Right atrium auricular region (tissue), 2 donors: ENCODE measurements at regions not wholly inside any gene's neighbourhood (a gene's known extent, or its start where the extent isn't known, plus 50 kb on each side); places are given as distances from the start of the nearest gene placed in this dataset.

Experiments used
- DNase-seq: peaks from one replicate; pipeline ENCODE4 v3.0.0-alpha.2; 2019; ENCODE audit warnings: low spot score
- H3K27ac ChIP-seq, 2 donors: fragments of 200-600 bp; sonication (generic); 1 replicate in 1 of 2; 2 replicates in 1 of 2; pipeline ENCODE4 v1.5.1; 2016 to 2019
- H3K27me3 ChIP-seq, 2 donors: fragments of 200-600 bp; sonication (generic); one replicate each; pipeline versions ENCODE4 v1.5.1 to v1.6.0; 2017 to 2019
- H3K36me3 ChIP-seq: fragments of 200-600 bp; sonication (generic); one replicate; pipeline ENCODE4 v1.5.1; 2016
- H3K4me1 ChIP-seq, 2 donors: fragments of 200-600 bp; sonication (generic); one replicate each; pipeline versions ENCODE4 v1.5.1 to v1.6.0; 2017 to 2019
- H3K4me3 ChIP-seq, 2 donors: fragments of 200-600 bp; sonication (generic); 1 replicate in 1 of 2; 2 replicates in 1 of 2; pipeline ENCODE4 v1.5.1; 2017 to 2019; ENCODE audit warnings: mild to moderate bottlenecking in 1 of 2, moderate library complexity in 1 of 2
- H3K9me3 ChIP-seq, 2 donors: fragments of 200-600 bp; sonication (generic); one replicate each; pipeline ENCODE4 v1.5.1; 2019
- TF ChIP-seq, protein P1 (sequence below), 2 donors: fragments of 200-600 bp; sonication (generic); IDR thresholded peaks; one replicate each; pipeline ENCODE4 v1.5.1; 2019; ENCODE audit warnings: antibody characterized with exemption in 2 of 2

DNA sequence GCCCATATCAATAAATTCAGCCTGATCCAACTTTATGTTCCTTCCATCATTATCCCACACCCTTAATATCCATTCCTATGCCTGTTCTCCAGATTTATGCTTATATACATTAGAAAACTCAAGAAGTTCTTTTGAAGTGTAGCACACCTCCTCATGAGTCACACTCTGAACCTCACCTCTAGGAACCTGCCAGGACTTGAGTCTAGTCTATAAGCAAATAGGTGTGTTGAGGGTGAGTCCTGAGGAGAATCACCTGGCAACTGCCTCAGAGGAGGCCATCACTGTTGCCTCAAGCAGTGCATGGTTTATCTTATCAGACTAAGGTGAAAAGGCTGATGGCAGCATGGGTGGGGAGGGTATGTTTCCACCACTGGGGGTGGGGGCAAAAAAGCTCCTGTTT, 496.7 kb downstream of the C6orf118 start:
- Histone ChIP-seq H3K27me3 (no peaks in the 10 kb centered on the region), H3K9me3 (peaks cover 0 to 9% of the 10 kb centered on the region in 2 donors), H3K27ac (no peak overlapping the region), H3K4me1 (no peaks in the 10 kb centered on the region), H3K36me3 (no peaks in the 10 kb centered on the region), H3K4me3 (no peak overlapping the region)
- TF ChIP-seq, protein P1, sequence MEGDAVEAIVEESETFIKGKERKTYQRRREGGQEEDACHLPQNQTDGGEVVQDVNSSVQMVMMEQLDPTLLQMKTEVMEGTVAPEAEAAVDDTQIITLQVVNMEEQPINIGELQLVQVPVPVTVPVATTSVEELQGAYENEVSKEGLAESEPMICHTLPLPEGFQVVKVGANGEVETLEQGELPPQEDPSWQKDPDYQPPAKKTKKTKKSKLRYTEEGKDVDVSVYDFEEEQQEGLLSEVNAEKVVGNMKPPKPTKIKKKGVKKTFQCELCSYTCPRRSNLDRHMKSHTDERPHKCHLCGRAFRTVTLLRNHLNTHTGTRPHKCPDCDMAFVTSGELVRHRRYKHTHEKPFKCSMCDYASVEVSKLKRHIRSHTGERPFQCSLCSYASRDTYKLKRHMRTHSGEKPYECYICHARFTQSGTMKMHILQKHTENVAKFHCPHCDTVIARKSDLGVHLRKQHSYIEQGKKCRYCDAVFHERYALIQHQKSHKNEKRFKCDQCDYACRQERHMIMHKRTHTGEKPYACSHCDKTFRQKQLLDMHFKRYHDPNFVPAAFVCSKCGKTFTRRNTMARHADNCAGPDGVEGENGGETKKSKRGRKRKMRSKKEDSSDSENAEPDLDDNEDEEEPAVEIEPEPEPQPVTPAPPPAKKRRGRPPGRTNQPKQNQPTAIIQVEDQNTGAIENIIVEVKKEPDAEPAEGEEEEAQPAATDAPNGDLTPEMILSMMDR (IDR thresholded peaks at IDR 0.05), result no peak
- DNase-seq, result no peak

DNA sequence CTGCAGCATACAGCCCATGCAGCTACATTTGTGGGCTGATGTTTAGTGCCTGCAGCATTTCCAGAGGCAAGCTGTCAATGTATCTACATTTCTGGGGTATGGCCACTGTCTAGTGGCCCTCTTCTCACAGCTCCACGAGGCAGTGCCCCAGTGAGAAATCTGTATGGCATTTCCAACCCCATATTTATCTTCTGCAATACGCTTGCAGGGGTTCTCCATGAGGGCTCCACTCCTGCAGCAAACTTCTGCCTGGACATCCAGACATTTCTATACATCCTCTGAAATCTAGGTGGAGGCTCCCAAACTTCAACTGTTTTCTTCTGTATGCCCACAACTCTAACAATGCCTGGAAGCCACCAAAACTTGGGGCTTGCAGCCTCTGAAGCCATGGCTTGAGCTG, 502.3 kb downstream of the C6orf118 start:
- TF ChIP-seq, protein P1 (IDR thresholded peaks at IDR 0.05), result no peak
- H3K4me3 ChIP-seq, result no peak overlapping the region
- no peak overlapping the region for H3K27ac ChIP-seq
- H3K4me1 ChIP-seq, result no peaks in the 10 kb centered on the region
- peaks cover 0 to 19% of the 10 kb centered on the region in 2 donors for H3K9me3 ChIP-seq
- no peaks in the 10 kb centered on the region for H3K27me3 ChIP-seq
- no peak for DNase-seq
- H3K36me3 ChIP-seq, result no peaks in the 10 kb centered on the region

- no peaks in the 10 kb centered on the region for H3K27me3 ChIP-seq
- H3K4me3 ChIP-seq, result no peak overlapping the region
- no peaks in the 10 kb centered on the region for H3K36me3 ChIP-seq
- no peaks in the 10 kb centered on the region for H3K4me1 ChIP-seq
- H3K9me3 ChIP-seq, result no peaks in the 10 kb centered on the region
- H3K27ac ChIP-seq, result no peak overlapping the region
- DNase-seq, result no peak
- TF ChIP-seq, protein P1 (IDR thresholded peaks at IDR 0.05), result no peak
Observed at GRCh38 chr6:164795056-164795815, 514.2 kb downstream of the C6orf118 start.

- Histone ChIP-seq H3K4me1 (no peaks in the 10 kb centered on the region), H3K36me3 (no peaks in the 10 kb centered on the region), H3K9me3 (no peaks in the 10 kb centered on the region), H3K27ac (no peak overlapping the region), H3K4me3 (no peak overlapping the region), H3K27me3 (no peaks in the 10 kb centered on the region)
- DNase-seq, result no peak
- TF ChIP-seq, protein P1 (IDR thresholded peaks at IDR 0.05), result no peak
Observed at GRCh38 chr6:164792666-164793065, 516.7 kb downstream of the C6orf118 start.

GRCh38 chr6:164791498-164791897, 517.9 kb downstream of the C6orf118 start:
- H3K9me3 ChIP-seq, result no peaks in the 10 kb centered on the region
- no peaks in the 10 kb centered on the region for H3K4me1 ChIP-seq
- no peak overlapping the region for H3K4me3 ChIP-seq
- TF ChIP-seq, protein P1 (IDR thresholded peaks at IDR 0.05), result no peak
- H3K27ac ChIP-seq, result no peak overlapping the region
- no peaks in the 10 kb centered on the region for H3K36me3 ChIP-seq
- DNase-seq, result no peak
- H3K27me3 ChIP-seq, result no peaks in the 10 kb centered on the region

DNA sequence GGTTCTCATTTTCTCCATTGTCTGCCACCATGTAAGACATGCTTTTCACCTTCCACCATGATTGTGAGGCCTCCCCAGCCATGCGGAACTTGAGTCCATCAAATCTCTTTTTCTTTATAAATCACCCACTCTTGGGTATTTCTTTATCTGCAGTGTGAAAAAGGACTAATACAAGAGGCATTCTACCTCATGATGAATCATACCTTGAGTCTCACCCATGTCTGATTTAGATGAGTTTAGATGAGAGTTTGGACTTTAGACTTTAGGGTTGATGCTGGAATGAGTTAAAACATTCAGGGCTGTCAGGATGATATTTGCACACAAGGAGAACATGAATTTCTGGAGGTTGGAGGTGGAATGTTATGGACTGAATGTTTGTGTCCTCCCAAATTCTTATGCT, 545.6 kb downstream of the C6orf118 start:
- DNase-seq, result no peak

More for the DNA sequence above, 545.6 kb downstream of the C6orf118 start:
- Histone ChIP-seq H3K4me3 (no peak overlapping the region), H3K4me1 (no peaks in the 10 kb centered on the region), H3K36me3 (no peaks in the 10 kb centered on the region), H3K9me3 (no peaks in the 10 kb centered on the region), H3K27me3 (no peaks in the 10 kb centered on the region), H3K27ac (no peak overlapping the region)
- TF ChIP-seq, protein P1 (IDR thresholded peaks at IDR 0.05), result no peak
